Ascending aorta (tissue), 2 donors: ENCODE measurements at regions not wholly inside any gene's neighbourhood (a gene's known extent, or its start where the extent isn't known, plus 50 kb on each side); places are given as distances from the start of the nearest gene placed in this dataset.
"Not testable (repeated sequence)": the region's sequence is repeated elsewhere in the genome, so short reads cannot be mapped to it uniquely, and the experiment has no call there.

ENCODE experiments used
- DNase-seq, 2 donors: peaks; one replicate each; pipeline ENCODE4 v3.0.0-alpha.2; 2019; ENCODE audit warnings: low spot score in 2 of 2
- H3K27ac ChIP-seq, 2 donors: fragments of 200-600 bp; sonication (generic); one replicate each; pipeline ENCODE4 v1.5.1; 2016 to 2017; ENCODE audit warnings: mild to moderate bottlenecking in 1 of 2
- H3K27me3 ChIP-seq: fragments of 200-600 bp; sonication (generic); one replicate; pipeline ENCODE4 v1.5.1; 2017
- H3K36me3 ChIP-seq, 2 donors: fragments of 200-600 bp; sonication (generic); one replicate each; pipeline ENCODE4 v1.5.1; 2016
- H3K4me1 ChIP-seq, 2 donors: fragments of 200-600 bp; sonication (generic); one replicate each; pipeline ENCODE4 v1.5.1; 2016 to 2017; ENCODE audit warnings: mild to moderate bottlenecking in 1 of 2
- H3K4me3 ChIP-seq, 2 donors: fragments of 200-600 bp; sonication (generic); one replicate each; pipeline ENCODE4 v1.5.1; 2016 to 2017; ENCODE audit warnings: mild to moderate bottlenecking in 1 of 2
- H3K9me3 ChIP-seq, 2 donors: fragments of 200-600 bp; sonication (generic); one replicate each; pipeline ENCODE4 v1.5.1; 2016
- CTCF ChIP-seq, 3 experiments: fragments of 200-600 bp in 2 of 3; fragments of 450-650 bp in 1 of 3; sonication (generic) in 2 of 3; IDR thresholded peaks; one replicate each; pipeline ENCODE4 v1.5.1; 2016 to 2019; ENCODE audit warnings: antibody characterized with exemption in 3 of 3, mild to moderate bottlenecking in 1 of 3, moderate library complexity in 1 of 3
- intact Hi-C: fragments of 100-400 bp; cut with DNase I; formaldehyde crosslinking; loops from one replicate; pipeline ENCODE4 v1.15.1; 2023

GRCh38 chr22:49687333-49687732 lies 140.3 kb downstream of the BRD1 start:
- no peaks in the 10 kb centered on the region for H3K27me3 ChIP-seq
- no peak overlapping the region for H3K4me3 ChIP-seq
- DNase-seq: peak in 1 of 2 donors; percentile 41
- intact Hi-C loops: no loop called here
- no peak overlapping the region for H3K27ac ChIP-seq
- no peaks in the 10 kb centered on the region for H3K36me3 ChIP-seq
- TF ChIP-seq CTCF (IDR thresholded peaks at IDR 0.05): no peak
- H3K4me1 ChIP-seq: no peaks in the 10 kb centered on the region
- H3K9me3 ChIP-seq: no peaks in the 10 kb centered on the region

DNA sequence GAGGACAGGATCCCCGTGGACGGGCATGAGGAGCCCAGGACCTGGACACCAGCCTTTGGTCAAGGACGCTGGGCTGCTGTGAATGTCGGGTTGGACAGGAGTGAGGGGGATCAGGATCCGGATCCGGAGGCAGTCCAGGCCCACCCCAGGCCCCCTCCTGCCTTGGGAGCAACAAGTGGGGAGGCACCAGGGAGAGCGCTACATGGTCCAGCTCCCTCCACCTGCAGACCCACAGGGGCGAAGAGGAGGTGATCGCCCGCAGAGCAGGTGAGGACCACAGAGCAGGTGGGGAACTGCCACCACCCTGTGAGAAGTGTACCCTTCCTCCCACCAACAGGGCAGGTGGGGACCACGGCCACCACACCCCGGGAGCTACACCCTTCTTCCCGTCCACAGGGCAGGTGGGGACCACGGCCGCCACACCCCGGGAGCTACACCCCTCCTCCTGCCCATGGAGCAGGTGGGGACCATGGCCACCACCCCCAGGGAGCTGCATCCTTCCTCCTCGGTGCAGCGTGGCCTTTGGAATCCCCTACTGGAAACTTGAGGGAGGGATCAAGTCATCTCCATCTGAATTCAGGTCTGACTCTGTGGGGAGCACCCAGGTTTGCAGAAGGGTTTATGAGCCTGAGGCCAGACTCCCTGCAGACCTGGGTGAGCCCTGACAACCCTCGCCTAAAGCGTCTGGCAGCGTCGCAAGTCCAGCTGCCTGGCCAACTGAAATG lies 141.0 kb downstream of the BRD1 start:
- Histone ChIP-seq H3K36me3 (no peaks in the 10 kb centered on the region), H3K27ac (no peak overlapping the region), H3K27me3 (no peaks in the 10 kb centered on the region), H3K9me3 (no peaks in the 10 kb centered on the region), H3K4me3 (no peak overlapping the region), H3K4me1 (no peaks in the 10 kb centered on the region)
- no peak for DNase-seq
- no peak for TF ChIP-seq CTCF (IDR thresholded peaks at IDR 0.05)
- intact Hi-C loops: no loop called here

- no peaks in the 10 kb centered on the region for H3K36me3 ChIP-seq
- no peak for TF ChIP-seq CTCF (IDR thresholded peaks at IDR 0.05)
- H3K27me3 ChIP-seq: no peaks in the 10 kb centered on the region
- no peaks in the 10 kb centered on the region for H3K4me1 ChIP-seq
- no peaks in the 10 kb centered on the region for H3K9me3 ChIP-seq
- no peak overlapping the region for H3K27ac ChIP-seq
- intact Hi-C loops: no loop called here
- H3K4me3 ChIP-seq: no peak overlapping the region
- peak in 1 of 2 donors; percentile 44 for DNase-seq
These were observed 142.0 kb downstream of the BRD1 start for GRCh38 chr22:49685686-49686085.

GRCh38 chr22:49685116-49685515 lies 142.6 kb downstream of the BRD1 start:
- Histone ChIP-seq H3K4me3 (no peak overlapping the region), H3K4me1 (no peaks in the 10 kb centered on the region), H3K36me3 (no peaks in the 10 kb centered on the region), H3K27me3 (no peaks in the 10 kb centered on the region), H3K9me3 (no peaks in the 10 kb centered on the region), H3K27ac (no peak overlapping the region)
- TF ChIP-seq CTCF (IDR thresholded peaks at IDR 0.05): no peak
- peak in 1 of 2 donors; percentile 13 for DNase-seq
- intact Hi-C loops: no loop called here

DNA sequence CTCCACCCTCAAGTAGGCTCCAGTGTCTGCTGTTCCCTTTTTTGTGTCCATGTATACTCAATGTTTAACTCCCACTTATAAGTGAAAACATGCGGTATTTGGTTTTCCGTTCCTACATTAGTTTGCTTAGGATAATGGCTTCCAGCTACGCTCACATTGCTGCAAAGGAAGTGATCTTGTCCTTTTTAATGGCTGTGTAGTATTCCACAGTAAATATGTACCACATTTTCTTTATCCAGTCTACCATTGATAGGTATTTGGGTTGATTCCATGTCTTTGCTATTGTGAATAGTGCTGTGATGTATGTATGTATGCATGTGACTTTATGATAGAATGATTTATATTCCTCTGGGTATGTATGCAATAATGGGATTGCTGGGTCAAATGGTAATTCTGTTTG lies 144.6 kb downstream of the BRD1 start:
- H3K36me3 ChIP-seq: no peaks in the 10 kb centered on the region
- TF ChIP-seq CTCF (IDR thresholded peaks at IDR 0.05): no peak
- H3K27me3 ChIP-seq: no peaks in the 10 kb centered on the region
- no peaks in the 10 kb centered on the region for H3K9me3 ChIP-seq
- DNase-seq: no peak
- intact Hi-C loops: no loop called here
- no peak overlapping the region for H3K27ac ChIP-seq
- H3K4me3 ChIP-seq: no peak overlapping the region
- H3K4me1 ChIP-seq: no peaks in the 10 kb centered on the region

GRCh38 chr22:49680819-49681218 lies 146.9 kb downstream of the BRD1 start:
- DNase-seq, H3K36me3 ChIP-seq, intact Hi-C loops, H3K27ac ChIP-seq, H3K4me3 ChIP-seq, H3K27me3 ChIP-seq, H3K4me1 ChIP-seq, H3K9me3 ChIP-seq: not testable (repeated sequence)
